ENCODE measurements at regions not wholly inside any gene's neighbourhood (a gene's known extent, or its start where the extent isn't known, plus 50 kb on each side); places are given as distances from the start of the nearest gene placed in this dataset.
"Not testable (repeated sequence)": the region's sequence is repeated elsewhere in the genome, so short reads cannot be mapped to it uniquely, and the experiment has no call there.

DNA sequence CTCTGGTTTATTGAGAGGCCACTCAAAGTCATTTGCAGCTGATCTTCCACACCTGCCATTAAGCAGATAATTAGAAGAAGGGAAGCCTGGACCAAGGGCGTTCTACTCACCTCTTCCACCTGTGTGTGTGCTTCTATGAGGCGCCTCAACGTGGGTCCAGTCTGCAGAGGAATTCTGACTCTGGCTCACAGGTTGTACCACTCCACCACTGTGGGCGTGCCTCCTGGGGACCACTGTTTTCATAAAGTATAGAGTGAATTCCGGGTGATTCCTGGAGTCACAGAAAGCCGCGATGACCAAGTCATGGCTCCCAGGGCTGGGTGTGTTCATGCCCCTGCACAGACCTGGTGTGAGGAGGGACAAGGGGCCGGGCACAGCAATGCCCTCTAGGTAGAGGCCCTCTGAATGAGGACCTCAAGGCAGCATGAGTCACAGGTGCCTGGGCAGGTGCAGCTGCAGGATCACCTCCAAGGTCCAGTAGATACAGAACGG, 408.3 kb upstream of the MGMT start:
- Histone ChIP-seq H3K4me1 (ENCODE audit: insufficient read depth, low read length) (peaks cover 34% of the 10 kb centered on the region), H3K36me3 (ENCODE audit: insufficient read depth, low read length) (no peaks in the 10 kb centered on the region), H3K27me3 (ENCODE audit: insufficient read depth, low read length) (no peaks in the 10 kb centered on the region), H3K27ac (ENCODE audit: low read depth, low read length) (no peak overlapping the region), H3K4me3 (ENCODE audit: low read length in 2 of 2) (peak overlapping the region in 1 of 2 donors; percentile 4), H3K9me3 (ENCODE audit: control insufficient read depth in 1 of 2, low read length in 2 of 2) (no peaks in the 10 kb centered on the region)
- CTCF ChIA-PET (ENCODE audit: partially characterized antibody) = no interaction called here
- Mint-ChIP-seq H3K36me3 (no peaks in the 10 kb centered on the region), H3K9me3 (peaks cover 0 to 1% (median 0%) of the 10 kb centered on the region in 8 donors), H3K27ac (peak overlapping the region in 2 of 7 donors; percentile 15 to 54), H3K27me3 (no peaks in the 10 kb centered on the region), H3K4me3 (peak overlapping the region in 2 of 8 donors; percentile 71 to 72), H3K4me1 (peaks cover 8 to 39% (median 25%) of the 10 kb centered on the region in 4 donors)
- intact Hi-C loops (cut with micrococcal nuclease) = loop anchor here (1.0 kb wide), 1 partner anchor 22 kb away; no protein-coding TSS in a partner anchor
- DNase-seq = no peak
- POLR2A ChIA-PET (ENCODE audit: partially characterized antibody) = interaction anchor here (1.2 to 2.1 kb wide), 2 partner anchors 23 to 46 kb away, joined by 4 to 27 read pairs; no protein-coding TSS in a partner anchor

DNA sequence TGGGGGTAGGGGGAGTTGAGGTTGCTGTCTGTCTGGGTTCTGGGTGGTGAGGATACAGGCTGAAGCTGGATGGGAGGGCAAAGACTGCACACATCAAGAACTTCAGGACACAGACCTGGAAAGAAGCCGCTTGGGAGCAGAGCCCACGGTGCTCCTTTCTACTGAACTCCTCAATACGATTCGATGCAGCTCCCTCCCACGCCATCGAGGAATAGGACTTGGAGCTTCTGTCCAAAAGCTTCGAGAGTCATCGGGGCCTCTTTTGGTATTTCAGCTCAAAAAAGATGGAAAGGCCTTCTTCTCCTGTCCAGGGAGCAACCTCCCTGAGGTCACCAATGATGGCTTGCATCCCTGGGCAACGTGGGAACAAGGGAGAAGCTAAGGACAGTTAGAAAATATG, 407.1 kb upstream of the MGMT start:
- H3K36me3 ChIP-seq (ENCODE audit: insufficient read depth, low read length) = no peaks in the 10 kb centered on the region
- Mint-ChIP-seq H3K27ac (no peak overlapping the region), H3K4me1 (peaks cover 8 to 39% (median 25%) of the 10 kb centered on the region in 4 donors), H3K36me3 (no peaks in the 10 kb centered on the region), H3K27me3 (no peaks in the 10 kb centered on the region), H3K4me3 (no peak overlapping the region), H3K9me3 (peaks cover 0 to 1% (median 0%) of the 10 kb centered on the region in 8 donors)
- DNase-seq = no peak
- peaks cover 34% of the 10 kb centered on the region for H3K4me1 ChIP-seq (ENCODE audit: insufficient read depth, low read length)
- ChIA-PET CTCF (ENCODE audit: partially characterized antibody) (no interaction called here), POLR2A (ENCODE audit: partially characterized antibody) (interaction anchor here (1.0 kb wide), 1 partner anchor 23 kb away, joined by 3 read pairs; no protein-coding TSS in a partner anchor)
- no peak overlapping the region for H3K4me3 ChIP-seq (ENCODE audit: low read length in 2 of 2)
- no peaks in the 10 kb centered on the region for H3K27me3 ChIP-seq (ENCODE audit: insufficient read depth, low read length)
- intact Hi-C loops (cut with micrococcal nuclease) = loop anchor here (5.0 kb wide), 1 partner anchor 417 kb away; no protein-coding TSS in a partner anchor
- no peaks in the 10 kb centered on the region for H3K9me3 ChIP-seq (ENCODE audit: control insufficient read depth in 1 of 2, low read length in 2 of 2)
- H3K27ac ChIP-seq (ENCODE audit: low read depth, low read length) = no peak overlapping the region

DNA sequence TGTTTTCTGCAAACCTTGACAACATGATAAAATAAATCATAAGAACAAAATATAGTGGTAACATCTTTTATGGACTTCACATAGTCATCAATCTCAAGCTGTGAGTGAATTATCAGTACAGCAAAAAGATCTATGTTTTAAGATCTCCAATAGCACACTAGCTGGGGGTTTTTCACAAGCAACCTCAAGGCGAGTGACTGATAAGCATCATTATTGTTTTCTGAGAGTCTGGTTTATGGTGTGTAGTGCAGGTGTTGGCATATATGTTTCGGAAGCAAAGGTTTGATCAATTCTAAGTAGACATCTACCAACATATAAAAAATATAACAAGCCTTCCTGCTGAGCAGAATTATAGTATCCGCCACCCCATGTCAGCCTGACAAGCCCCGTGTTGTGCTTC, 403.8 kb upstream of the MGMT start:
- peaks cover 16% of the 10 kb centered on the region for H3K4me1 ChIP-seq (ENCODE audit: insufficient read depth, low read length)
- Mint-ChIP-seq H3K27me3 (no peaks in the 10 kb centered on the region), H3K4me1 (peaks cover 0 to 19% (median 9%) of the 10 kb centered on the region in 4 donors), H3K9me3 (no peaks in the 10 kb centered on the region), H3K36me3 (no peaks in the 10 kb centered on the region), H3K27ac (no peak overlapping the region), H3K4me3 (no peak overlapping the region)
- ChIA-PET CTCF (ENCODE audit: partially characterized antibody) (no interaction called here), POLR2A (ENCODE audit: partially characterized antibody) (no interaction called here)
- no peak overlapping the region for H3K27ac ChIP-seq (ENCODE audit: low read depth, low read length)
- no peaks in the 10 kb centered on the region for H3K36me3 ChIP-seq (ENCODE audit: insufficient read depth, low read length)
- no peaks in the 10 kb centered on the region for H3K27me3 ChIP-seq (ENCODE audit: insufficient read depth, low read length)
- H3K9me3 ChIP-seq (ENCODE audit: control insufficient read depth in 1 of 2, low read length in 2 of 2) = no peaks in the 10 kb centered on the region
- no peak overlapping the region for H3K4me3 ChIP-seq (ENCODE audit: low read length in 2 of 2)
- intact Hi-C loops (cut with micrococcal nuclease) = loop anchor here (5.0 kb wide), 1 partner anchor 414 kb away; no protein-coding TSS in a partner anchor
- DNase-seq = no peak

DNA sequence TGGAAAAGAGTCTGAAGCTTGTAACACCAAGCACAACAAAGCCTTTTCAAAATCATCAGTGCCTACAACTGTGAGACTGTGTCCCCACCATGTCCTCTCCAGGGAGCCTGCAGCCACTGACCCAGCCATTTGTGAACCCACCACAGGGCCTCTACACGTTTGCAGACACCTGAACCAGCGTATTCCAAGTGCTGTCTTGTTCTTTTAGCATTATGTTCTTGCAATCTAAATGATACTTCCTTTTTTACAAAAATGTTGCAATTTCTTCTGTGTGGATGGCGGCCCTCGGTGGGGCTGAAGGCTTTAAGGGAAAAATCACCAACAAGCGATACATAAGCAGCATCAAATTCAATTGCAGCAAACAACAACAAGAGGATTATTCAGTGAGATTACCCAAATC, 403.2 kb upstream of the MGMT start:
- Mint-ChIP-seq H3K36me3 (no peaks in the 10 kb centered on the region), H3K27ac (no peak overlapping the region), H3K9me3 (no peaks in the 10 kb centered on the region), H3K27me3 (no peaks in the 10 kb centered on the region), H3K4me1 (peaks cover 0 to 12% (median 4%) of the 10 kb centered on the region in 4 donors), H3K4me3 (peak overlapping the region in 1 of 8 donors; percentile 20)
- no peaks in the 10 kb centered on the region for H3K9me3 ChIP-seq (ENCODE audit: control insufficient read depth in 1 of 2, low read length in 2 of 2)
- CTCF ChIA-PET (ENCODE audit: partially characterized antibody) = no interaction called here
- no peak overlapping the region for H3K27ac ChIP-seq (ENCODE audit: low read depth, low read length)
- intact Hi-C loops (cut with micrococcal nuclease) = loop anchor here (5.0 kb wide), 1 partner anchor 413 kb away; no protein-coding TSS in a partner anchor
- POLR2A ChIA-PET (ENCODE audit: partially characterized antibody) = no interaction called here
- no peaks in the 10 kb centered on the region for H3K36me3 ChIP-seq (ENCODE audit: insufficient read depth, low read length)
- DNase-seq = no peak
- H3K4me3 ChIP-seq (ENCODE audit: low read length in 2 of 2) = no peak overlapping the region
- H3K4me1 ChIP-seq (ENCODE audit: insufficient read depth, low read length) = peaks cover 10% of the 10 kb centered on the region
- no peaks in the 10 kb centered on the region for H3K27me3 ChIP-seq (ENCODE audit: insufficient read depth, low read length)

DNA sequence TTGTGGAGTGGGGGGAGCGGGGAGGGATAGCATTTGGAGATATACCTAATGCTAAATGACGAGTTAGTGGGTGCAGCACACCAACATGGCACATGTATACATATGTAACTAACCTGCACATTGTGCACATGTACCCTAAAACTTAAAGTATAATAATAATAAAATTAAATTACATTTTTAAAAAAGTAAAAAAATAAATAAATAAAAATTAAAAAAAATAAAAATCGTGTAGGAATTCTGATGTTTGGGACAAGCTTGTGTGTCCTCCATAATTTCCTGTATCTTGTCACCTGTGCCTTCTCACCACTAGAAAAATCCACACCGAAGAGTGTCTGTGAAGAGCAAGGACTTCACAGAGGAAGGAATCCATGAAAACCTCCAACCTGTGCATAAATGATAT, 400.5 kb upstream of the MGMT start:
- POLR2A ChIA-PET (ENCODE audit: partially characterized antibody); intact Hi-C loops (cut with micrococcal nuclease); H3K27ac Mint-ChIP-seq; H3K36me3 ChIP-seq (ENCODE audit: insufficient read depth, low read length); H3K4me1 ChIP-seq (ENCODE audit: insufficient read depth, low read length); H3K4me3 ChIP-seq (ENCODE audit: low read length in 2 of 2); H3K4me1 Mint-ChIP-seq; H3K27me3 ChIP-seq (ENCODE audit: insufficient read depth, low read length); H3K27me3 Mint-ChIP-seq; H3K9me3 Mint-ChIP-seq; DNase-seq; CTCF ChIA-PET (ENCODE audit: partially characterized antibody); H3K9me3 ChIP-seq (ENCODE audit: control insufficient read depth in 1 of 2, low read length in 2 of 2); H3K27ac ChIP-seq (ENCODE audit: low read depth, low read length); H3K4me3 Mint-ChIP-seq; H3K36me3 Mint-ChIP-seq: not testable (repeated sequence)

DNA sequence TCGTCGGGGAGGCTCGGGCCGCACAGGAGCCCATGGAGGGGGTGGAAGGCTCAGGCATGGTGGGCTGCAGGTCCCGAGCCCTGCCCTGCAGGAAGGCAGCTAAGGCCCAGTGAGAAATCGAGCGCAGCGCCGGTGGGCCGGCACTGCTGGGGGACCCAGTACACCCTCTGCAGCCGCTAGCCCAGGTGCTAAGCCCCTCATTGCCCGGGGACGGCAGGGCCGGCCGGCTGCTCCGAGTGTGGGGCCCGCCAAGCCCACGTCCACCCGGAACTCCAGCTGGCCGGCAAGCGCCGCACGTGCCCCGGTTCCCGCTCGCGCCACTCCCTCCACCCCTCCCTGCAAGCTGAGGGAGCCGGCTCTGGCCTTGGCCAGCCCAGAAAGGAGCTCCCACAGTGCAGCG, 395.6 kb upstream of the MGMT start:
- H3K27ac ChIP-seq (ENCODE audit: low read depth, low read length); H3K4me1 Mint-ChIP-seq; DNase-seq; H3K4me3 Mint-ChIP-seq; H3K4me1 ChIP-seq (ENCODE audit: insufficient read depth, low read length); H3K36me3 ChIP-seq (ENCODE audit: insufficient read depth, low read length); H3K27me3 ChIP-seq (ENCODE audit: insufficient read depth, low read length); intact Hi-C loops (cut with micrococcal nuclease); H3K27ac Mint-ChIP-seq; CTCF ChIA-PET (ENCODE audit: partially characterized antibody); H3K36me3 Mint-ChIP-seq; H3K27me3 Mint-ChIP-seq; H3K9me3 Mint-ChIP-seq; H3K4me3 ChIP-seq (ENCODE audit: low read length in 2 of 2); H3K9me3 ChIP-seq (ENCODE audit: control insufficient read depth in 1 of 2, low read length in 2 of 2); POLR2A ChIA-PET (ENCODE audit: partially characterized antibody): not testable (repeated sequence)

DNA sequence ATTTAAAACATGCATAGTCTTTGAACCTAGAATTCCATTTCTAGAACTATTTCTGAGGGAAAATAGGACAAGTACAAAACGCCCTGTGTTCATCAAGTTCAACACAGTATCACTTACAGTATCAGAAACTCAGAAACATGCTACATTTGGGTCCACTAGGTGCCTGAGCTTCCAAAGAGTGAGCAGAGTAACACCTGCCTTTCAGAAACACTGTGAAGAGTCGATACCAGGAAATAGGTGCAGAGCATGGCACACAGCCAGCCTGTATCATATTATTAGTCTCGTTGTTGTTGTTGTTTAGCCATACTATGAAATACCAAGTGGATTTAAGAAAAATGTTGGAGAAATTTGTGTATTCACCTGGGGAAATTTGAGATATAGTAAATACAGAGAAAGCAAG, 392.1 kb upstream of the MGMT start:
- H3K27ac Mint-ChIP-seq = no peak overlapping the region
- Histone ChIP-seq H3K36me3 (ENCODE audit: insufficient read depth, low read length) (no peaks in the 10 kb centered on the region), H3K4me1 (ENCODE audit: insufficient read depth, low read length) (no peaks in the 10 kb centered on the region), H3K27ac (ENCODE audit: low read depth, low read length) (no peak overlapping the region), H3K27me3 (ENCODE audit: insufficient read depth, low read length) (no peaks in the 10 kb centered on the region), H3K9me3 (ENCODE audit: control insufficient read depth in 1 of 2, low read length in 2 of 2) (no peaks in the 10 kb centered on the region), H3K4me3 (ENCODE audit: low read length in 2 of 2) (no peak overlapping the region)
- H3K4me3 Mint-ChIP-seq = no peak overlapping the region
- H3K27me3 Mint-ChIP-seq = no peaks in the 10 kb centered on the region
- H3K9me3 Mint-ChIP-seq = peaks cover 0 to 4% (median 0%) of the 10 kb centered on the region in 8 donors
- no peaks in the 10 kb centered on the region for H3K36me3 Mint-ChIP-seq
- intact Hi-C loops (cut with micrococcal nuclease) = no loop called here
- no peak for DNase-seq
- peaks cover 0 to 2% (median 0%) of the 10 kb centered on the region in 4 donors for H3K4me1 Mint-ChIP-seq
- ChIA-PET POLR2A (ENCODE audit: partially characterized antibody) (no interaction called here), CTCF (ENCODE audit: partially characterized antibody) (no interaction called here)

DNA sequence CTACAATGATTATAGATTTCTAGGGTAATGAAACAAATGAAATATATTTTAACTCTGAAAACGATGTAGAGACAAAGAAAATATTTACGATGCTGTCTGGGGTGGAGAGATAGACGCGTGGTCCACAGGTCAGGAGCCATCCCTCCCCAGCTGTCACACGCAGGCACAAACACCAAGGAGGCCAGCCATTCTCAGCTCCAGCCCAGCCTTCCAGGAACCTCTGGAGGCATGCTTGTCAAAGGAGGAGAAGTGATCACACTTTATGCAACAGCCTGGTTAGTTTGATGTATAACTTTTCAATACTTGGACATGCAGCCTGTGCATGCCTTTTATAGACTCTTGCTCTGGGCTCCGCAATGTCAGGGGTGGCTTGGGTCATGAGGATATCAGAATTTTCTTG, 391.5 kb upstream of the MGMT start:
- Mint-ChIP-seq H3K27ac (no peak overlapping the region), H3K4me3 (no peak overlapping the region), H3K27me3 (peaks cover 0 to 2% of the 10 kb centered on the region in 2 donors), H3K9me3 (peaks cover 1 to 7% (median 4%) of the 10 kb centered on the region in 8 donors), H3K4me1 (peaks cover 0 to 2% (median 0%) of the 10 kb centered on the region in 4 donors), H3K36me3 (no peaks in the 10 kb centered on the region)
- CTCF ChIA-PET (ENCODE audit: partially characterized antibody) = no interaction called here
- Histone ChIP-seq H3K4me1 (ENCODE audit: insufficient read depth, low read length) (no peaks in the 10 kb centered on the region), H3K9me3 (ENCODE audit: control insufficient read depth in 1 of 2, low read length in 2 of 2) (no peaks in the 10 kb centered on the region), H3K27ac (ENCODE audit: low read depth, low read length) (no peak overlapping the region), H3K36me3 (ENCODE audit: insufficient read depth, low read length) (no peaks in the 10 kb centered on the region), H3K4me3 (ENCODE audit: low read length in 2 of 2) (no peak overlapping the region), H3K27me3 (ENCODE audit: insufficient read depth, low read length) (no peaks in the 10 kb centered on the region)
- no peak for DNase-seq
- intact Hi-C loops (cut with micrococcal nuclease) = no loop called here
- POLR2A ChIA-PET (ENCODE audit: partially characterized antibody) = no interaction called here

All from CD4-positive, alpha-beta memory T cell (primary cell).